ENCODE measurements at regions not wholly inside any gene's neighbourhood (a gene's known extent, or its start where the extent isn't known, plus 50 kb on each side); places are given as distances from the start of the nearest gene placed in this dataset.

DNA sequence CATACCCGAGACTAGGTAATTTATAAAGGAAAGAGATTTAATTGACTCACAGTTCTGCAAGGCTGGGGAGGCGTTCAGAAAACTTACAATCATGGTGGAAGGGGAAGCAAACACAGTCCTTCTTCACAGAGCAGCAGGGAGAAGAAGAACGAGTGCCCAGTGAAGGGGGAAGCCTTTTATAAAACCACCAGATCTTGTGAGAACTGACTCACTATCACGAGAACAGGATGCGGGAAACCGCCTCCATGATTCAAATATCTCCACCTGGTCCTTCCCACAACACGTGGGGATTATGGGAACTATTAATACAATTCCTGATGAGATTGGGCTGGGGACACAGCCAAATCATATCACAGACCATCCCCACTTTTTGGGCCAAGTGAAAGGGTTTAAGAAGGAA is 58.8 kb upstream of the CTXND1 start:
- no peak for TF ChIP-seq EZH2 (IDR thresholded peaks at IDR 0.05; ENCODE audit: borderline replicate concordance, insufficient read depth, low read depth, low read length, poor library complexity, severe bottlenecking)
- TF ChIP-seq, protein P1, sequence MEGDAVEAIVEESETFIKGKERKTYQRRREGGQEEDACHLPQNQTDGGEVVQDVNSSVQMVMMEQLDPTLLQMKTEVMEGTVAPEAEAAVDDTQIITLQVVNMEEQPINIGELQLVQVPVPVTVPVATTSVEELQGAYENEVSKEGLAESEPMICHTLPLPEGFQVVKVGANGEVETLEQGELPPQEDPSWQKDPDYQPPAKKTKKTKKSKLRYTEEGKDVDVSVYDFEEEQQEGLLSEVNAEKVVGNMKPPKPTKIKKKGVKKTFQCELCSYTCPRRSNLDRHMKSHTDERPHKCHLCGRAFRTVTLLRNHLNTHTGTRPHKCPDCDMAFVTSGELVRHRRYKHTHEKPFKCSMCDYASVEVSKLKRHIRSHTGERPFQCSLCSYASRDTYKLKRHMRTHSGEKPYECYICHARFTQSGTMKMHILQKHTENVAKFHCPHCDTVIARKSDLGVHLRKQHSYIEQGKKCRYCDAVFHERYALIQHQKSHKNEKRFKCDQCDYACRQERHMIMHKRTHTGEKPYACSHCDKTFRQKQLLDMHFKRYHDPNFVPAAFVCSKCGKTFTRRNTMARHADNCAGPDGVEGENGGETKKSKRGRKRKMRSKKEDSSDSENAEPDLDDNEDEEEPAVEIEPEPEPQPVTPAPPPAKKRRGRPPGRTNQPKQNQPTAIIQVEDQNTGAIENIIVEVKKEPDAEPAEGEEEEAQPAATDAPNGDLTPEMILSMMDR (IDR thresholded peaks at IDR 0.05) = no peak
